ENCODE measurements at regions not wholly inside any gene's neighbourhood (a gene's known extent, or its start where the extent isn't known, plus 50 kb on each side); places are given as distances from the start of the nearest gene placed in this dataset.

DNA sequence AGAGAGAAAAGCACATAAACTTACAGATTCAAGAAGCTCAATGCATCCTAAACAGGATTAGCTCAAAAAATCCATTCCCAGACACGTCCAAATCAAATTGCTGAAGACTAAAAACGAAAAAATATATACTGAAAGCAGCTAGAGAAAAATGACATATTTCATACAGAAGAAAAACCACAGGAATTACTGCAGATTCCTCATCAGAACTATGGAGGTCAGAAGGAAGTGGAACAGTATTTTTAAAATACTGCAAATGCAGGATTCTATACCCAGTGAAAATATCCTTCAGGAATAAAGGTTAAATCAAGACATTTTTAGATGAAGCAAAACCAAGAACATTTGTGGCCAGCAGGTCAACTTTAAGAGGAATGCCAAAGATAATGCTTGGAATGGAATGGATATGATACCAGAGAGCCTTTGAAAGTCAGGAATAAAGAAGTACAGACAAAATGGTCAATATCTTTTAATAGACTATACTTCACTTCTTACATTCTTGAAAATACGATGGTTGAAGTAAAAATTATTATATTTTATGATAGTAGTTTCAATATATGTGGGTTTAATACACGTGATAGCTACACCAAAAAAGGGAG, 352.9 kb downstream of the CTTN start:
- no peak for DNase-seq

DNA sequence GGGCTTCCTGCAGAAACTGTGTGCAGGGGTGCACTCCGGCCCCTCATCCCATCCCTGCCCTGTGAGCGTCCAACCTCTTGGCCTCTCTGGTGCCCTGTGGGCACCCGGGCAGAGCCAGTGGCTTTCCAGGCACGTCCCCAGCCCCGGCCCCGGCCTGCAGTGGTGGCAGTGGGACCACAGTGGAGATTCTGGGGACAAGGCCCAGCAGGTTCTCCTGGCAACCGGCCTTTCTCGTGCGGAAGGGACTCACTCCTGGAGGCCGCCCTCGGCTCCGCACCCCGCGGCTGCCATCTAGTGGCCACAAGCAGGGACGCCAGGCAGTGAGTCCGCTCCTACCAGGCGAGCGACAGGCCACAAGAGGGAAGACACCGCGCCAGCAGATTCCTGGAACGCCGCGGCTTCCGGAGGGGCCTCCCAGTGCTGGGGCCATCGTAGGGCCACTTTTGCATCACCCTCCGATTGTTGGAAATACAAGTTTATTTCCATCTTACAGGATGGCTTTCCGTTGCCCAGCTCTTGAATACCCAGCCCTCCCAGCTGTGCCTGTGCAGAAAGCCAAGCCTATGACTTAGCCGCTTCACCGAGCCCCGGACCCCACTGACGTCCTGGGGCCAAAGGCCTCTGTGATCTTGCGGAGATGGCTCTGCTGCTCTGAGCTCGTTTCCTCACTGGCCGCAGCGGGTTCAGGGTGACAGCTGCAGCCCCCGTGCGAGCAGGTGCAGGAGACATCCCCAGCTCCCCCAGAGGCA, 357.3 kb downstream of the CTTN start:
- DNase-seq, result peak; percentile 24 to 65

DNA sequence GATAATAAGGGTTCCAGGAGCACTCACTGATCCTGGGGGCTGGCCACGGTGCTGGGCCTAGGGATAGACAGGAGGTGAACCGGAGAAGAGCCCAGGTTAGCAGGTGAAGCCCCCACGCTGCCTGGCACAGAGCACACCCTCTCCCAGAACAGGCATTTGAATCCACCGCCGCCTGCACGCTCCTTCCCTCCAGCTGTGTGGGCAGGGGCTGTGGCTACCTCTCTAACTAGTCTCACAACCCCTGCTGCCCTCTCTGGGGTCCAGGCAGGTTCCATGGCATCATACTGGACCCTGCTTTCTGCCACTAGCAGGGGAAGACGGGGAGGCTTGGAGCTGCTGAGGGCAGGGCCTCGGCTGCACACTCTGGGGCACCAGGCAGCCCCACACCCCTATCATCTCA, 358.0 kb downstream of the CTTN start:
- DNase-seq, result no peak

DNA sequence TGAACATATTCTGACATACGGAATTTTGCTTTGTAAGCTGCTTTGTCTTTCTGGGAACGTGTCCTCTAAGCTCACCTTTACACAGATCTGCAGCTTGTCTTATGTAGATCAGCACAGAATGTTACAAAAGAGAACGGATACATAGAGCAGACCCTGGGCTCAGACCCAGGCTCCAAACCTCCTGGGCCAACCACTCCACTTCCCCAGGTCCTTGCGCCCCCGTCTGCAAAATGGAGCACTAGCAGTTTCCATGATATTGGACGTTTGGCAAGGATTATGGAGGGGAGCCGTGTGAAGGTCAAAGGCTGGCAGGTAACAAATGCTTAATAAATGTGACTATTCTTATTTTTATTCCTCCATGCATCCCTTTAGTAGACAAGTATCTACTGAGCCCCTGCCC, 358.4 kb downstream of the CTTN start:
- DNase-seq, result no peak

DNA sequence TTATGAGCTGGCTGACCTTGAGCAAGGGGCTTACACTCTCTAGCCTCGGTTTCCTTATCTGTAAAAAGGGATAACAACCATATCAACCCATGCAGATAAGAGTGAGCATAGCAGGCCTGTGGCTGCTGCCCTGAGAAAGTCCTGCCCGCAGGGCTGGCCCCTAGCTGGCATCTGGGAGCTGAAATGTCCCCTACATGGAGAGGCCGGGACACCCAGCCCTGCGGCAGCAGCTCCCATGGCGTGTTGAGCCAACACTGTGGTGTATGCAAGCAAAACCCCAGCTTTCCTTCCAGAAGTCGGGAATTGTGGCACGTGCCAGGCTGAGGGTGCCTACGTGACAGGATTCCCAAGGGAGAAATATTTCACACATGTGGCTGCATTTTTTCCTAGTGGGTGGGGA, 358.9 kb downstream of the CTTN start:
- no peak for DNase-seq

DNA sequence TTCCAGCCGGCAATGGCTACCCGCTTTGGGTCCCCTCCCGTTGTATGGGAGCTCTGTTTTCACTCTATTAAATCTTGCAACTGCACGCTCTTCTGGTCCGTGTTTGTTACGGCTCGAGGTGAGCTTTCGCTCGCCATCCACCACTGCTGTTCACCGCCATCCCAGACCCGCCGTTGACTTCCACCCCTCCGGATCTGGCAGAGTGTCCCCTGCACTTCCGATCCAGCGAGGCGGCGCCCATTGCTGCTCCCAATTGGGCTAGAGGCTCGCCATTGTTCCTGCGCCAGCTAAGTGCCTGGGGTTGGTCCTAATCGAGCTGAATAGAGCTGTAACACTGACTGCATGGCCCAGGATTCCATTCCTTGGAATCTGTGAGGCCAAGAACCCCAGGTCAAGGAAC, 359.9 kb downstream of the CTTN start:
- DNase-seq, result no peak

DNA sequence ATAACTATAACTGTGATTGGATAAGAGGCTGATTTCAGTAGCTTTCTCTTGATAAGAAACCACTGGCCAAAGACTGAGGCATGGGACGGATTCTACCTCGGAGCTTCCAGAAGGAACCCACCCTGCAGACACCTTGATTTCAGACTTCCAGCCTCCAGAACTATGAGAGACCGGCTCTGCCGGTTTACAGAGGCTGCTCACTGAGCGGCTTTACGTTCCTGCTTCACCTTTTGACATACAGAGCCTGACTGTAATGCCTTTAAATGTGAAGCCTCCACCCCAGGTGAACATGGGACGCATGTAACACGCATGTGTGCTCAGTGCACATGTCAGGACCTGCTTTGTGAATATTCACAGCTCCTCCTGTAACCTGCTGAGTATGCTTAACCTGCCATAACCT, 361.5 kb downstream of the CTTN start:
- no peak for DNase-seq

DNA sequence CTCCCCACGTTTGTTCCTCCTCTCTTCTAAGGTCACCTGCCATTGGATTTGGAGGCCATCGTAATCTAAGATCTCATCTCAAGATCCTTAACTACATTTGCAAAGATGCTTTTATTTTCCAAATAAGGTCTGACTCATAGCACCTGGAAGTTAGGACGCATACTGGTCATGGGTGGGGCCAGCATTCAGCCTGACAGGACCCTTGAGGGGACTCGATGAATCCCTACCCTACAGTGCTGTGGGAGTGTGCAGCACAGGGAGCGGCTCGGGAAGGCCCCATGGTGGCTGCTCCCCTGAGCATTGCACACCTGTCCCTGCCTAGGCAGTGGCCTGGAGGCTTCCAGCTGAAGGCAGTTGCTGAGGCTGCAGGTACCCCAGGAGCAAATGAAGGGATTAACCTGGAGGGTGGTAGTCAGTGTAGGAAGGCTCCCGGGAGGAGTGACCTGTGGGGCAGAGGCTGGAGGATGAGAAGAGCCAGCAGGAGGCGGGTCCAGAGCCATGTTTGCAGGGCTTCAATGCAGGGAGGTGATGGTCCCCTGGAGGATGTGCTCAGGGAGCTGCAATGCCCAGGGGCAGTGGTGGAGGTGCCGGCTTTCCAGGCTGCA, 362.2 kb downstream of the CTTN start:
- no peak for DNase-seq

DNA sequence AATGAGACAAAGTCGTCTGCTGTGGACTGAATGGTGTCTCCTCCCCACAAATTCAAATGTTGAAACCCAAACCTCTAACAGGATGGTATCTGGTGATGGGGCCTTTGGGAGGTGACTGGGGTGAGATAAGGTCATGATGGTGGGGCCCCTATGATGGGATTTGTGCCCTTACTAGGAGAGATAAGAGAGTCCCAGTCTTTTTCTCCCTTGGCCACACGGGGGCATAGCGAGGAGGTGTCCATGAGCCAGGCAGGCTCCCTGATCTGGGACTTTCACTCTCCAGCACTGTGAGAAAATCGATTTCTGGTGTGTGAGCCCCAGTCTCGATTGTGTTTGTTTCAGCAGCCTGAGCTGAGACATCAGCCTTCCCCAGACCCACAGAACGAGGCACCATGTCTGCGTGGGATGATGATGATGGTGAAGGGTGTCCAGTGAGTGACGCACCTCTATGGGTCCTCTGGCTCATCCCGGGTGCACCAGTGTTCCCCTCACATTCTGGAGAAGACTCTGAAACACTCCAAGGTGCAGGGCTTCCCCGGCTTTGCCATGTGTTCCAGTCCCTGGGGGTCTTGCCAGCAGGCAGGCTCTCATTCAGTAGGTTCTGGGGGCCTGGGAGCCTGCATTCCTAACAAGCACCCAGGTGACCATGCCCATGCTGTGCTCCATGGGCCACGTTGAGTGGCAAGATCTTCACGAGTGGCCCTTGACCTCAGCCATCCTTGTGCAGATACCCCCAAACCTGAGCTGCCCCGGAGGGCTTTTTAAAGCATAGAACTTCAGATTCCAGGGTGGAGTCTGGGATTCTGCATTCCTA, 363.0 kb downstream of the CTTN start:
- no peak for DNase-seq

DNA sequence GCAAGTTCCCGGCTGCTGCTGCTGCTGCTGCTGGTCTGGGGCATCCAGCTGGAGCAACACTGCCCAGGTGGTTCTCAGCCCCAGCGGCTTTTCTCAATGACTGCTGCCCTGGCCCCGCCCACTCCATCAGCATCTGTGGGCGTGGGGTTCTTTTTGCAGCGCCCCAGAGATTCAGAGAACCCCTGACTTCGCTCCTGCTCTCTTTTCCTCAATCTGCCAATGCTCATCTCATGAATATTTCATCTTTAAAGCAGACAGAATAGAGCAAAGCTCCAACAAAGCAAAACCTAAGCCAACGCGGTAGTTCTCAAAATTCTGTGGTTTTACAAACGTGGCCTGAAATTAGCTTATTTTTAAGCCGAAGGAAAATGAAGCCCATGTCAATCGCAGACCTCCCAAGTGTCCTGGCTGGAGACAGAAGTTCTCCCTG, 363.6 kb downstream of the CTTN start:
- DNase-seq, result no peak

DNA sequence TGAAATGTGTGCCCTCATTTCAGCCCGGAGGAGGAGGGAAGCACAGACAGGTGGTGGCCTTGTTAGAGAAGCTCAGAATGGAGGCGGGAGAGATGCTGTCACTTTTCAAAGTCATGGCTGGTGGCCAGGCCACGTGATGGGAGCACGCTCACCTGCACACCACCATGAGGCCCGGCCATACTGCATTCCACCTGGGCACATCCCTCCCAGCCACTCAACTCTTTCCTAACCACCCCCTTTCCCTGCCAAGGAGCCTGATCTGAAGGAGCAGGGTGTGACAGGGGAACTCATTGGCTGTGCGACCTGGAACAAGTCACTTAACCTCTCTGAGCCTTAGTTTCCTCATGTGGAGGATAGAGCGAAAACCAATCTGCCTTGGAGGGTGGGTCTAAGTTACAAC, 364.5 kb downstream of the CTTN start:
- no peak for DNase-seq

DNA sequence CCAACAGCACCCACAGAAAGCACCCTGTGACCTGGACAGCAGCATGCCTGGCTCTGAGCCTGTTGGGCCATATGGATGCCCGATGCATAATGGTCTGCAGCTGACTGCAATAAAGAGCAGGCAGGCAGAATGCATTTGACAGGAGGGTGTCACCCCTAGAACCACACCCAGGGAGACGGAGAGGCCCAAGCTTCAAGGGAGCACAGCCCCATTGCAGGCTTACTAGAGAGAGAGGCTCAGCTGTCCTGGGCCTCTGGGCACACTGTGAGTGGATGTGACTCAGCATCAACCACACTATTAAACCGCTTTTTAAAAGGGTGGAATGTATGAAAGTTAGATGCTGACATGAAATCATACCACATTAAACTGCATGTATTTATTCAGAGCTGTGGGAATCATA, 365.3 kb downstream of the CTTN start:
- DNase-seq, result no peak

DNA sequence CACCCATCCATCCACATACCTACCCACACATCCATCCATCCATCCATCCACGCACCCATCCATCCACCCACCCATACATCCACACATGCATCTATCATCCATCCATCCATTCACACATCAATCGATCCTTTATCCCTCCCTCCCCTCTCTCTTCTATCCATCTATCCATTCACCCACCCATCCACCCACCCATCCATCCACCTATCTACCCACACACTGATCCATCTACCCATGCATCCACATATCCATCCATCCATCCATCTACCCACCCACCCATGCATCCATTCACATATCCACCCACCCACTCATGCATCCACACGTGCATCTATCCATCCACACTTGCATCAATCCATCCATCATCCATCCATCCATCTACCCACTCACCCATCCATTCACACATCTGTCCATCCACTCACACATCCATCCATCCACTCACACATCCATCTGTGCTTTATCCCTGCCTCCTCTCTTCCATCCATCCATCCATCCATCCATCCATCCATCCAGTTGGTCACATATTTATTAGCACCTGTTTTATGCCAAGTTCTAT, 366.1 kb downstream of the CTTN start:
- no peak for DNase-seq

DNA sequence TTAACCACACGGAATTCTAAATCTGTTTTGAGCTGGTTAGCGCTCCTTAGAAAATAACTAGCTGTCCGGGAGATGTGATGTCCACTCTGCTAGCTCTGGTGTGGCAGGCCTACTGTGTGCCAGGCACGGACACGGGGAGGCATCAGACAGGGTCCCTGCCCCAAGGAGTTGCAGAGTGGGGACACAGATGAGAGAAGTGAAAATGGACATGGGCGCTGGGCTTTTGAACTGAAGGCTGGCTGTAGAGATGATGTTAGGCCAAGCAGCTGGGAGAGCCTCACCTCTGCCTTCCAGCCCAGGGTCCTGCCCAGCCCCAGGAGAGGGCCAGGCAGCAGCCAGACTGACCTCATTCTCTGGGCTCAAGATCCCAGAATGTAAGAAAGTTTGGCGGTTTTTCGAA, 368.6 kb downstream of the CTTN start:
- DNase-seq, result no peak

DNA sequence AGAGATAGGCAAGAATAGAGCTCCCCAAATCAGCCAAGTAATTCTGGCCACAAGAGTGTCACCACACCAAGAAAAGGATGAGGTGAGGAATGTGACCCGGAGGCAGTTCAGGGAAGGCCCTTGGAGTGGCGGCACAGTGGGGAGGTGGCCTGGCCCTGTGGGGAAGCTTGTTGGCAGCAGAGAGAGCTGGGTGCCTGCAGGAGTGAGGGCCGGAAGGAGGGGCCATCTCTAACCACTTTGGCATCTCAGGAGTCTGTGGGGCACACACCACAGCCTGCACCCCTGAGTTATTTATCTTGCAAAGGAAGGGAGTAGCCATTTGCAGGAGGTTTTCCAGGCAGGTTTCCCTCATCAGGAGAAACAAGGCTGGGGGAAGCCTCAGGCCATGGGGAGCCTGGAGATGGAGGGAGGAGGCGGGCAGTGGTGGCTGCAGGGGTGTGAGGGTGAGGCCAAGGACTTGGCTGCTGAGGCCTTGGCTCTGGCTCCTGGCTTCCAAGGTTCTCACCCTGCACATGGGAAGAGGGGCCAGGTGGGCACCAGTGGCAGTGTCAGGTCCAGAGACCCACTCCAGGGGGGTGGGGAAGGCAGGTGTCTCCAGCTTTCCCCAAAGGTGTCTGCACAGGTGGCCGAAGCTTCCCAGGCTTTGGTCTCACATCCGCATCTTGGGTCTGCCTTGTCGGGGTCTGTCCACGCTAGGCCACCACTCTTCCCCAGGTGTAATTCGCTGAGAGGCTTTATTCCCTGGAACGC, 370.2 kb downstream of the CTTN start:
- DNase-seq, result no peak

DNA sequence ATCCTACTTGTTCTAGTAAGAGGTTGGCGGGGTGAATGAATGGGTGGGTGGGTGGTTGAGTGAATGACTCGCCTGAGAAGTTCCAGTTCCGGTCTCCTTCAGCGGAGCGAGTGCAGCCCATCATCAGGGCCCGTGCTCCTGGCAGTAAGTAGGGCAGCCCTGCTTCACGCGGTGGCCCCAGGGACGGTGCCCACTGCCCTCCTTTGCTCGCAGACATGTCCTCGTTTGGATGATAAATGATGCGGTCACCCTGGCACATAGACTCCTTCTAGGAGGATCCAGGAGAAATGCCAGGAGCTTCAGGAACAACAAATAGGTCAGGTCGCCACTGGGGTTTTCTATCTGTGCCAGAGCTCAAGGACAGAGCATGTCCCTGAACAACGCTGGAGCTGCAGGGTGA, 370.8 kb downstream of the CTTN start:
- no peak for DNase-seq

DNA sequence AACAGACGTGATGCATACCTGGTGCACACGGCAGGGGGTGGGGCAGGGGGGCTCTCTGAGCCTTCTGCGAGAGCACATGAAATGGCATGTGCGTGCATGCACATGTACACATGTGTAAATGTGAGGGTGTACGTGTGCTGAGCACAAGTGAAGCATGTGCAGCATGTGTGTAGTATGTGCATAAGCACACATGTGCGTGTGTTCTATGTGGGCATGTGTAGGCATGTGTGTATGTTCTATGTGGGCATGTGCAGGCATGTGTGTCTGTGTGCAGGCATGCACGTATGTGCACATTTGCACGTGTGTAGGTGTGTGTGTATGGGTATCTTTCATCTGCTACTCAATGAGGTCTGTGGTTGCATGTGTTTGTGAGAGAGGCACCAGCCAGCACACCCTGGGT, 371.2 kb downstream of the CTTN start:
- no peak for DNase-seq

DNA sequence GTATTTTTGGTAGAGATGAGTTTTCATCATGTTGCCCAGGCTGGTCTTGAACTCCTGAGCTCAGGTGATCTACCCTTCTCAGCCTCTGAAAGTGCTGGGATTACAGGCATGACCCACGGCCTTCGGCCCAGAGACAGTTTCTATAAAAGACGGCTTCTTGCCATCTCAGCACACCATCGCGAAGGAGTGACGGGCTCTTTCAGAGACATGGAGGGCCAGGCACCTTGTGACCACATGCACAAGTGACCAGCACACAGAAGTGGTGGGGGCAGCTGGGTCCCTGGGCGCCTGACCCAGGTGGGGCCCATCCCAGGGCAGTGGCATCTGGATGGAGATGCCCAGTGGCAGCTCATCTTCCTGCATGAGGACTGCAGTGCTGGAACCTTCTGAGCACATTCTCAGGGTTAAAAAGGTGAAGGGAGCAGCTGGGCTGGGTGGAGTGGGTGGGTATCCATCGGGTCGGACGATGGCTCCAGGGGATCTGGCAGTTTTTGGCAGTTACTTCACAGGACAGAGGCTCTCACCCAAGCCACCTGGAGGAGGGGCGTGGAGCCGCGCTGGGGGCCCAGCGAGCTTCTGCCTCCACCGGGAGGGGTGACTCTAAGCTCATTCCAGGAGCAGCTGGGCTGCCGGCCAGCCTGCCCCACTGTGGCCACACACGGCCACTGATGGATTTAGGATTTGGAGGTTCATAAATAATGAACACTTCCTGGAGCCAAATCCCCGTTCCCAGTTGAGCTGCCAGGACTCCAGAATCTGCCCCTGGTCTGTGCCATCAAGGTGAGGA, 373.0 kb downstream of the CTTN start:
- DNase-seq, result no peak

DNA sequence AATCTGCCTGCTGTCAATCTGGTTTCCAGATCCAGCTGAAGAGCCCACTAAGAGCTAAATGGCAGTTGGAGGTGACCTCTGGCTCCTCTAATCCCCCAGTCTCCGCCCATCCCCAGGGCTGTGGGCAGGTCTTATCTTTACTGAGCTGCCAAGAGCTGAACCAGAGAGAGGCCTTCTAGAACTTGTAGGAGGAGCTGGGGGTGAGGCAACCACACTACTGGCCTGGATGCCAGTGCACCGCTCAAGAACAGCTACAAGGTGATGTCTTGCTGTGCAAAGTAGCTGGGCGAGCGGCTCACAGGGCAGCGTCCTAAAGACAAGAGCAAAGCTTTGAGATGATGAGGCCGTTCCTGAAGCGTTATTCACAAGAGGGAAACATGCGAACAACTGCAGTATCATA, 374.6 kb downstream of the CTTN start:
- no peak for DNase-seq

DNA sequence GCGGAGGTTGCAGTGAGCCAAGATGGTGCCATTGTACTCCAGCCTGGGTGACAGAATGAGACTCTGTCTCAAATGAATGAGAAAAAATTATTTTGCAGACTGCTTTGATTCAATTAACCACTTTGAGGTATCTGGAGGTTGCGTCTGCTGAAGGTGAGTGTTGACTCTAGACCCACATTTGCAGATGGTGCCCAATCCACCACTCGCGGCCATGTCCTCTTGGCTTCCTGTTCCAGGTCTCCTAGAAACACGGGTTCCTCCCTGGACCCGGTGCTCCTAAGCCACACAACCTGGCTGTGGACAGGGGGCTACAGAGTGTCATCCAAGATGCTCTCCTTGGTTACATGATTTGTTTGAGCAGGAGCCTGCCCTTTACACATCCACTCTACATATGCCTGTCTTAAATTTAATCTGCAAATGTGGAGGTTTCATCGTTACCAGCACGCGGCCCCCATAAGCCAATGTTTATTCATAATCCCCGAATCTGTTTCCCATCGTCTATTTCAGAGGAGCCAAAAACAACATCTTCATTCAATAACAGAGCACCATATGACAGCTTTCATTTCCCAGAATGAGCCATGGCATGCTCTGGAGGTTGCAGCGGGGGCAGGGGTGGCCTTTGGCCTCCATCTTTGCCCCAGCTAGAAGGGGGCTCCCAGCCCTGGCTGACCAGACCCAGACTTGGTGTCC, 377.2 kb downstream of the CTTN start:
- DNase-seq, result no peak

DNA sequence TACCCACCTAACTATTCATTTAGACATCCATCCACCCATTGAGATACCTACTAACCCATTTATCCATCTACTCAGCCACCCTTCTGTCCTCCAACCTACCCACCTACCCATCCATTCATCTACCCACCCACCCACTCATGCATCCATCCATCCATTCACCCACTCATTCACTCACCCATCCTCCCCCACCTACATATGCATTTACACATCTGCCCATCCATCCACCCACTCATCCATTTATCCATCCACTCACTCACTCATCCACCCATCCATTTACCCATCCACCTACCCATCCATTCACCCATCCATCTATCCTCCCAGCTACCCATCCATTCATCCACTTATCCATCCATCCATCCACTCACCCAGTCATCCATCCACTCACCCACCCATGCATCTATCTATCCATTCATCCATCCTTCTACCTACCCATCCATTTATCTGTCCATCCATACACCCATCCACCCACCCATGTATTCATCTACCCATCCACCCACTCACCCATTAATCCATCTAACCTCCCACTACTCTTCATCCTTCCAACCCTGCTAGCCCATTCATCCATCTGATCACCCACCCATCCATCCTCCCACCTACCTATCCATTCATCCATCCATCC, 378.7 kb downstream of the CTTN start:
- no peak for DNase-seq
